ENCODE measurements at regions not wholly inside any gene's neighbourhood (a gene's known extent, or its start where the extent isn't known, plus 50 kb on each side); places are given as distances from the start of the nearest gene placed in this dataset.

GRCh38 chr2:67613227-67613626 lies 216.1 kb downstream of the ETAA1 start:
- TF ChIP-seq IRF2 (CRISPR knock-in tag; IDR thresholded peaks at IDR 0.05; ENCODE audit: borderline replicate concordance, low read depth) (no peak), CTCF (IDR thresholded peaks at IDR 0.05) (no peak), ATF3 (CRISPR knock-in tag; conservative IDR thresholded peaks at IDR 0.05) (no peak), ETV6 (CRISPR knock-in tag; IDR thresholded peaks at IDR 0.05) (no peak), ESRRA (CRISPR knock-in tag; IDR thresholded peaks at IDR 0.05; ENCODE audit: borderline replicate concordance) (no peak), E2F5 (CRISPR knock-in tag; IDR thresholded peaks at IDR 0.05) (no peak)
